GM12878 (cell line): ENCODE measurements at regions not wholly inside any gene's neighbourhood (a gene's known extent, or its start where the extent isn't known, plus 50 kb on each side); places are given as distances from the start of the nearest gene placed in this dataset.

Source experiments
- CTCF ChIP-seq, 3 experiments: IDR thresholded peaks in 2 of 3; conservative IDR thresholded peaks in 1 of 3; 2 replicates each; pipeline ENCODE4 v1.5.1; 2011; ENCODE audit warnings: low read depth in 3 of 3, low read length in 3 of 3, mild to moderate bottlenecking in 3 of 3, control low read depth in 2 of 3, moderate library complexity in 2 of 3, inconsistent platforms in 1 of 3, mixed read lengths in 1 of 3; ENCODE audit not compliant: control insufficient read depth in 2 of 3, insufficient read depth in 1 of 3; ENCODE audit errors: extremely low read depth in 1 of 3
- GABPA ChIP-seq: IDR thresholded peaks from 2 replicates; pipeline ENCODE4 v1.6.1; 2014; ENCODE audit warnings: antibody characterized with exemption, low read depth, mild to moderate bottlenecking, inconsistent platforms
- IKZF2 ChIP-seq, 2 experiments: fragments of 450-650 bp; IDR thresholded peaks; 2 replicates each; pipeline ENCODE4 v1.6.1; 2017; ENCODE audit warnings: mild to moderate bottlenecking in 2 of 2, moderate library complexity in 2 of 2
- MAX ChIP-seq: IDR thresholded peaks from 2 replicates; pipeline ENCODE4 v1.6.1; 2012; ENCODE audit warnings: low read depth, low read length, improper control_type of control experiment
- MYC ChIP-seq: IDR thresholded peaks from 2 replicates; pipeline ENCODE4 v1.6.1; 2011; ENCODE audit warnings: mild to moderate bottlenecking, low read length, moderate library complexity, inconsistent platforms; ENCODE audit not compliant: insufficient read depth, insufficient replicate concordance, insufficient read length, severe bottlenecking
- REST ChIP-seq: IDR thresholded peaks from 2 replicates; pipeline ENCODE4 v1.6.1; 2012; ENCODE audit warnings: mild to moderate bottlenecking, low read depth, low read length
- TBL1XR1 ChIP-seq: IDR thresholded peaks from 2 replicates; pipeline ENCODE4 v1.6.1; 2012; ENCODE audit warnings: low read depth, low read length, improper control_type of control experiment
- YY1 ChIP-seq: IDR thresholded peaks from 2 replicates; pipeline ENCODE4 v1.6.1; 2011; ENCODE audit warnings: low read depth, mild to moderate bottlenecking, low read length
- ZNF274 ChIP-seq: IDR thresholded peaks from one replicate; pipeline ENCODE4 v1.8.0; 2011; ENCODE audit not compliant: insufficient read length, insufficient read depth
- ZNF622 ChIP-seq: fragments of 450-650 bp; IDR thresholded peaks from 2 replicates; pipeline ENCODE4 v1.6.1; 2017; ENCODE audit warnings: mild to moderate bottlenecking, inconsistent platforms

GRCh38 chr2:175383286-175383685 is 201.8 kb upstream of the ATP5MC3 start:
- no peak for TF ChIP-seq MYC
- no peak for TF ChIP-seq ZNF622
- TF ChIP-seq MAX = no peak
- TF ChIP-seq CTCF (IDR thresholded peaks at IDR 0.05 in 2 of 3, conservative IDR thresholded peaks at IDR 0.05 in 1 of 3; ENCODE audit: control insufficient read depth in 2 of 3, extremely low read depth in 1 of 3, insufficient read depth in 1 of 3, low read depth in 3 of 3, low read length in 3 of 3) = no peak
- no peak for TF ChIP-seq REST
- TF ChIP-seq TBL1XR1 = no peak
- no peak for TF ChIP-seq ZNF274
- no peak for TF ChIP-seq YY1
- no peak for TF ChIP-seq IKZF2 (IDR thresholded peaks at IDR 0.05)
- no peak for TF ChIP-seq GABPA
